Duodenal mucosa (tissue), 2 donors: ENCODE measurements at regions not wholly inside any gene's neighbourhood (a gene's known extent, or its start where the extent isn't known, plus 50 kb on each side); places are given as distances from the start of the nearest gene placed in this dataset.

Source experiments
- H3K27ac ChIP-seq: one replicate; pipeline ENCODE4 v1.7.0; 2013; ENCODE audit warnings: low read depth, low read length
- H3K27me3 ChIP-seq, 2 donors: one replicate each; pipeline ENCODE4 v1.7.0; 2013; ENCODE audit warnings: low read length in 2 of 2, control low read depth in 1 of 2; ENCODE audit not compliant: insufficient read depth in 2 of 2, control insufficient read depth in 1 of 2
- H3K36me3 ChIP-seq, 2 donors: one replicate each; pipeline ENCODE4 v1.7.0; 2013; ENCODE audit warnings: low read length in 2 of 2, control low read depth in 1 of 2; ENCODE audit not compliant: insufficient read depth in 2 of 2, control insufficient read depth in 1 of 2
- H3K4me1 ChIP-seq, 2 donors: one replicate each; pipeline ENCODE4 v1.7.0; 2013; ENCODE audit warnings: low read length in 2 of 2, control low read depth in 1 of 2; ENCODE audit not compliant: insufficient read depth in 2 of 2, control insufficient read depth in 1 of 2
- H3K4me3 ChIP-seq, 2 donors: one replicate each; pipeline ENCODE4 v1.7.0; 2013; ENCODE audit warnings: low read length in 2 of 2, low read depth in 1 of 2
- H3K9ac ChIP-seq, 2 donors: one replicate each; pipeline ENCODE4 v1.7.0; 2013; ENCODE audit warnings: low read length in 2 of 2, low read depth in 1 of 2
- H3K9me3 ChIP-seq, 2 donors: one replicate each; pipeline ENCODE4 v1.7.0; 2013; ENCODE audit warnings: low read length in 2 of 2, control low read depth in 1 of 2; ENCODE audit not compliant: control insufficient read depth in 1 of 2

GRCh38 chr12:16870845-16871244 is 264.9 kb upstream of the LMO3 start:
- no peak overlapping the region for H3K27ac ChIP-seq
- H3K36me3 ChIP-seq, result no peaks in the 10 kb centered on the region
- H3K27me3 ChIP-seq, result no peaks in the 10 kb centered on the region
- no peak overlapping the region for H3K9ac ChIP-seq
- no peak overlapping the region for H3K4me3 ChIP-seq
- no peaks in the 10 kb centered on the region for H3K9me3 ChIP-seq
- H3K4me1 ChIP-seq, result no peaks in the 10 kb centered on the region

GRCh38 chr12:16863742-16864141 is 257.8 kb upstream of the LMO3 start:
- no peak overlapping the region for H3K9ac ChIP-seq
- no peaks in the 10 kb centered on the region for H3K9me3 ChIP-seq
- no peak overlapping the region for H3K27ac ChIP-seq
- H3K36me3 ChIP-seq, result no peaks in the 10 kb centered on the region
- H3K27me3 ChIP-seq, result no peaks in the 10 kb centered on the region
- no peak overlapping the region for H3K4me3 ChIP-seq
- no peaks in the 10 kb centered on the region for H3K4me1 ChIP-seq

- H3K4me1 ChIP-seq, result no peaks in the 10 kb centered on the region
- no peaks in the 10 kb centered on the region for H3K27me3 ChIP-seq
- no peaks in the 10 kb centered on the region for H3K36me3 ChIP-seq
- no peak overlapping the region for H3K9ac ChIP-seq
- H3K4me3 ChIP-seq, result no peak overlapping the region
- no peak overlapping the region for H3K27ac ChIP-seq
- H3K9me3 ChIP-seq, result no peaks in the 10 kb centered on the region
Observed at GRCh38 chr12:16857456-16857923, 251.5 kb upstream of the LMO3 start.

- Histone ChIP-seq H3K9me3 (no peaks in the 10 kb centered on the region), H3K4me1 (no peaks in the 10 kb centered on the region), H3K27me3 (no peaks in the 10 kb centered on the region), H3K36me3 (no peaks in the 10 kb centered on the region), H3K27ac (no peak overlapping the region), H3K9ac (no peak overlapping the region), H3K4me3 (no peak overlapping the region)
Observed at GRCh38 chr12:16854465-16854864, 248.5 kb upstream of the LMO3 start.

- Histone ChIP-seq H3K27me3 (no peaks in the 10 kb centered on the region), H3K9me3 (no peaks in the 10 kb centered on the region), H3K36me3 (no peaks in the 10 kb centered on the region), H3K9ac (no peak overlapping the region), H3K27ac (no peak overlapping the region), H3K4me3 (no peak overlapping the region), H3K4me1 (no peaks in the 10 kb centered on the region)
Observed at GRCh38 chr12:16849473-16849872, 243.5 kb upstream of the LMO3 start.

- Histone ChIP-seq H3K9ac (no peak overlapping the region), H3K4me1 (no peaks in the 10 kb centered on the region), H3K9me3 (no peaks in the 10 kb centered on the region), H3K27me3 (no peaks in the 10 kb centered on the region), H3K27ac (no peak overlapping the region), H3K4me3 (no peak overlapping the region), H3K36me3 (no peaks in the 10 kb centered on the region)
Observed at GRCh38 chr12:16844875-16845274, 238.9 kb upstream of the LMO3 start.

GRCh38 chr12:16833376-16834015 is 227.5 kb upstream of the LMO3 start:
- Histone ChIP-seq H3K27ac (no peak overlapping the region), H3K27me3 (no peaks in the 10 kb centered on the region), H3K36me3 (no peaks in the 10 kb centered on the region), H3K4me1 (no peaks in the 10 kb centered on the region), H3K4me3 (no peak overlapping the region), H3K9me3 (no peaks in the 10 kb centered on the region), H3K9ac (no peak overlapping the region)

- H3K27ac ChIP-seq, result no peak overlapping the region
- H3K9me3 ChIP-seq, result no peaks in the 10 kb centered on the region
- H3K4me1 ChIP-seq, result no peaks in the 10 kb centered on the region
- no peak overlapping the region for H3K9ac ChIP-seq
- H3K27me3 ChIP-seq, result no peaks in the 10 kb centered on the region
- H3K36me3 ChIP-seq, result no peaks in the 10 kb centered on the region
- H3K4me3 ChIP-seq, result no peak overlapping the region
Observed at GRCh38 chr12:16828891-16829290, 222.9 kb upstream of the LMO3 start.

- Histone ChIP-seq H3K9ac (no peak overlapping the region), H3K9me3 (peaks cover 0 to 5% of the 10 kb centered on the region in 2 donors), H3K4me3 (no peak overlapping the region), H3K27me3 (no peaks in the 10 kb centered on the region), H3K36me3 (no peaks in the 10 kb centered on the region), H3K4me1 (no peaks in the 10 kb centered on the region), H3K27ac (no peak overlapping the region)
Observed at GRCh38 chr12:16807731-16808130, 201.8 kb upstream of the LMO3 start.

- Histone ChIP-seq H3K27me3 (no peaks in the 10 kb centered on the region), H3K9me3 (no peaks in the 10 kb centered on the region), H3K36me3 (no peaks in the 10 kb centered on the region), H3K4me1 (no peaks in the 10 kb centered on the region), H3K27ac (no peak overlapping the region), H3K4me3 (no peak overlapping the region), H3K9ac (no peak overlapping the region)
Observed at GRCh38 chr12:16796168-16796567, 190.2 kb upstream of the LMO3 start.
